OCI-LY3 (cell line): ENCODE measurements at regions not wholly inside any gene's neighbourhood (a gene's known extent, or its start where the extent isn't known, plus 50 kb on each side); places are given as distances from the start of the nearest gene placed in this dataset.

Experiments
- H2AFZ ChIP-seq: fragments of 200-600, 300-600 bp; shearing (Covaris generic); 2 replicates; pipeline ENCODE4 v1.6.0; 2014; ENCODE audit warnings: antibody characterized with exemption, low read depth, low read length
- H3K27ac ChIP-seq: fragments of 200-600, 300-600 bp; sonication (generic); 2 replicates; pipeline ENCODE4 v1.5.1; 2014; ENCODE audit warnings: mild to moderate bottlenecking, low read length, moderate library complexity, mixed read lengths
- H3K27me3 ChIP-seq: fragments of 200-600, 300-600 bp; sonication (generic); 2 replicates; pipeline ENCODE4 v1.6.1; 2014; ENCODE audit warnings: low read depth, low read length, mixed read lengths
- H3K36me3 ChIP-seq: fragments of 200-600, 300-600 bp; sonication (generic); replicated peaks from 2 replicates; pipeline ENCODE3; 2014; ENCODE audit warnings: low read depth, low read length, mixed read lengths
- H3K4me1 ChIP-seq: fragments of 300-600, 200-600 bp; sonication (generic); 2 replicates; pipeline ENCODE4 v1.6.1; 2014; ENCODE audit warnings: low read length, mixed read lengths
- H3K4me2 ChIP-seq: fragments of 200-600, 300-600 bp; sonication (generic); 2 replicates; pipeline ENCODE4 v1.6.1; 2014; ENCODE audit warnings: low read length, mixed read lengths
- H3K4me3 ChIP-seq: fragments of 300-600, 200-600 bp; sonication (generic); 2 replicates; pipeline ENCODE4 v1.5.1; 2014; ENCODE audit warnings: antibody characterized with exemption, mild to moderate bottlenecking, low read length, moderate library complexity
- H3K79me2 ChIP-seq: fragments of 300-600, 200-600 bp; shearing (Covaris generic); 2 replicates; pipeline ENCODE4 v1.6.1; 2014; ENCODE audit warnings: mild to moderate bottlenecking, low read length, mixed read lengths
- H3K9ac ChIP-seq: fragments of 300-600, 200-600 bp; shearing (Covaris generic); 2 replicates; pipeline ENCODE4 v1.6.0; 2014; ENCODE audit warnings: mild to moderate bottlenecking, low read length, moderate library complexity
- H3K9me3 ChIP-seq: fragments of 200-600, 300-600 bp; shearing (Covaris generic); 2 replicates; pipeline ENCODE4 v1.6.1; 2014; ENCODE audit warnings: low read length, mixed read lengths; ENCODE audit not compliant: insufficient read depth
- H4K20me1 ChIP-seq: fragments of 200-600, 300-600 bp; sonication (generic); 2 replicates; pipeline ENCODE4 v1.6.1; 2016; ENCODE audit warnings: low read length, mixed read lengths; ENCODE audit not compliant: insufficient read depth
- EZH2phosphoT487 ChIP-seq: fragments of 200-600 bp; shearing (Covaris generic); IDR thresholded peaks from 2 replicates; pipeline ENCODE4 v1.6.1; 2018; ENCODE audit warnings: antibody characterized with exemption, mixed run types, low read depth
- TF ChIP-seq, protein P1 (sequence below): fragments of 200-600, 300-600 bp; sonication (generic); IDR thresholded peaks from 2 replicates; pipeline ENCODE4 v1.5.1; 2014; ENCODE audit warnings: antibody characterized with exemption, low read length, low read depth

DNA sequence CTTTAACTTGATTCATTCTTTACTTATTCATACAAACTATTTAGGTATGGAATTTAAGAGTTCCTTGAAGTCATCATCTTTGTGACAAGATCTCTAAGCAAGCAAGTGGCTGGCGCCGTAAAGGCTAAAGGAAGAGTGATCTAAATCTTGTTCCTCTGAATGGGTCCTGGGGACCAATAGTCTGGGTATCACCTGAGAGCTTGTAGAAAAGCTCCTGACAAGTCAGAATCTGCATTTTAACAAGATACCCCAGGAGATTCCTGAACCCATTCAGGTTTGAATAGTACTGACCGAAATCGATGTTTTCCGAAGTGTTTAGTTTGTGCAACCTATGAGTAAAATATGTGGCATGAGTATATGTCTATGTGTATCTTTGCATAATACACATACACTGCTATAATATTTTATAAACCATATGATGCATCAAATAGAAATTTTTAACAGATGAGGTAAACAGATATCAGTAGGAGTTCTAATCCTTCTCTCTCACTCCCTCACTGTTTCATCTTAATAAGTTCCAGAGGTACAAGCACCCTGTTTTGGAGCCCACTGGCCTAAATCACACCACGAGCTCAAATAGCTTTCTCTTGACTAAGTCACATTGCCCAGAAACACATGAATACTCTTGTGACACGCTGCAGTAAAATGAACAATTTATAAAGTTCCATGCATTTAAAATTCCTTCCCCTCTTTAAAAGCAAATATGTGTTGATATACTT lies 170.0 kb downstream of the RELL1 start:
- Histone ChIP-seq H3K36me3 (no peaks in the 10 kb centered on the region), H3K27me3 (no peaks in the 10 kb centered on the region), H3K4me1 (no peaks in the 10 kb centered on the region), H3K4me2 (no peak overlapping the region), H3K27ac (no peak overlapping the region), H3K4me3 (no peak overlapping the region), H3K79me2 (no peaks in the 10 kb centered on the region), H2AFZ (no peak overlapping the region), H3K9ac (no peak overlapping the region), H4K20me1 (no peaks in the 10 kb centered on the region), H3K9me3 (no peaks in the 10 kb centered on the region)
- no peak for TF ChIP-seq EZH2phosphoT487
- TF ChIP-seq, protein P1, sequence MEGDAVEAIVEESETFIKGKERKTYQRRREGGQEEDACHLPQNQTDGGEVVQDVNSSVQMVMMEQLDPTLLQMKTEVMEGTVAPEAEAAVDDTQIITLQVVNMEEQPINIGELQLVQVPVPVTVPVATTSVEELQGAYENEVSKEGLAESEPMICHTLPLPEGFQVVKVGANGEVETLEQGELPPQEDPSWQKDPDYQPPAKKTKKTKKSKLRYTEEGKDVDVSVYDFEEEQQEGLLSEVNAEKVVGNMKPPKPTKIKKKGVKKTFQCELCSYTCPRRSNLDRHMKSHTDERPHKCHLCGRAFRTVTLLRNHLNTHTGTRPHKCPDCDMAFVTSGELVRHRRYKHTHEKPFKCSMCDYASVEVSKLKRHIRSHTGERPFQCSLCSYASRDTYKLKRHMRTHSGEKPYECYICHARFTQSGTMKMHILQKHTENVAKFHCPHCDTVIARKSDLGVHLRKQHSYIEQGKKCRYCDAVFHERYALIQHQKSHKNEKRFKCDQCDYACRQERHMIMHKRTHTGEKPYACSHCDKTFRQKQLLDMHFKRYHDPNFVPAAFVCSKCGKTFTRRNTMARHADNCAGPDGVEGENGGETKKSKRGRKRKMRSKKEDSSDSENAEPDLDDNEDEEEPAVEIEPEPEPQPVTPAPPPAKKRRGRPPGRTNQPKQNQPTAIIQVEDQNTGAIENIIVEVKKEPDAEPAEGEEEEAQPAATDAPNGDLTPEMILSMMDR, result no peak

DNA sequence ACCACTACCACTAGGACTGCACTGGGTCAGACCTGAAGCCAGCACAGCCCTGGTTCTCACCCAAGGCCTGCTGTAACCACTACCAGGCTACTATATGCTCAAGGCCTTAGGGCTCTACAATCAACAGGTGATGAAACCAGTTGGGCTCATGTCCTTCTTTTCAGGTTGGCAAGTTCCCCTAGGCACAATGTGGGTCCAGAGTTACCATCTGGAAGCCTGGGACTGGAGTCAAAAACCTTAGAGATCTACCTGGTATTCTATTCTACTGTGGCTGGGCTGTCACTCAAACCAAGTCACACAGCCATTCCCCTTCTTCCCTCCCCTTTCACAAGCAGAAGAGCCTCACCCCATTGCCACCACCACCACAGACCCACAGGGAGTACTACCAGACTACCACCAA lies 175.6 kb downstream of the RELL1 start:
- Histone ChIP-seq H3K27ac (no peak overlapping the region), H3K9me3 (no peaks in the 10 kb centered on the region), H2AFZ (no peak overlapping the region), H3K4me1 (no peaks in the 10 kb centered on the region), H4K20me1 (no peaks in the 10 kb centered on the region), H3K27me3 (no peaks in the 10 kb centered on the region), H3K36me3 (no peaks in the 10 kb centered on the region), H3K79me2 (no peaks in the 10 kb centered on the region), H3K4me3 (no peak overlapping the region), H3K9ac (no peak overlapping the region), H3K4me2 (no peak overlapping the region)
- TF ChIP-seq EZH2phosphoT487, result no peak
- TF ChIP-seq, protein P1, result no peak

GRCh38 chr4:37503261-37503660 lies 182.9 kb downstream of the RELL1 start:
- Histone ChIP-seq H3K79me2 (no peaks in the 10 kb centered on the region), H3K27ac (no peak overlapping the region), H2AFZ (no peak overlapping the region), H3K4me3 (no peak overlapping the region), H3K27me3 (no peaks in the 10 kb centered on the region), H3K4me2 (no peak overlapping the region), H3K36me3 (no peaks in the 10 kb centered on the region), H3K9me3 (no peaks in the 10 kb centered on the region), H3K9ac (no peak overlapping the region), H4K20me1 (no peaks in the 10 kb centered on the region), H3K4me1 (no peaks in the 10 kb centered on the region)
- TF ChIP-seq, protein P1, result no peak
- no peak for TF ChIP-seq EZH2phosphoT487

- no peak for TF ChIP-seq EZH2phosphoT487
- TF ChIP-seq, protein P1, result no peak
- no peak overlapping the region for H3K4me2 ChIP-seq
- no peaks in the 10 kb centered on the region for H3K9me3 ChIP-seq
- H3K27ac ChIP-seq, result no peak overlapping the region
- H3K9ac ChIP-seq, result no peak overlapping the region
- H3K79me2 ChIP-seq, result no peaks in the 10 kb centered on the region
- no peaks in the 10 kb centered on the region for H4K20me1 ChIP-seq
- no peak overlapping the region for H2AFZ ChIP-seq
- no peaks in the 10 kb centered on the region for H3K36me3 ChIP-seq
- H3K27me3 ChIP-seq, result no peaks in the 10 kb centered on the region
- no peak overlapping the region for H3K4me3 ChIP-seq
- no peaks in the 10 kb centered on the region for H3K4me1 ChIP-seq
Measured at GRCh38 chr4:37502070-37502469, 184.1 kb downstream of the RELL1 start.
